Fibroblast of mammary gland (primary cell): ENCODE measurements at regions not wholly inside any gene's neighbourhood (a gene's known extent, or its start where the extent isn't known, plus 50 kb on each side); places are given as distances from the start of the nearest gene placed in this dataset.

ENCODE experiments used
- DNase-seq: peaks from one replicate; pipeline ENCODE4 v3.0.0-alpha.2; 2010; ENCODE audit warnings: low read depth
- H3K4me3 ChIP-seq: 2 replicates; pipeline ENCODE4 v1.5.1; 2011; ENCODE audit warnings: low read depth, mild to moderate bottlenecking, low read length, moderate library complexity; ENCODE audit not compliant: control insufficient read depth
- CTCF ChIP-seq: conservative IDR thresholded peaks from 2 replicates; pipeline ENCODE4 v1.5.1; 2011; ENCODE audit warnings: low read depth, low read length, inconsistent platforms; ENCODE audit not compliant: control insufficient read depth, insufficient read depth

- peak; percentile 96 for TF ChIP-seq CTCF
- H3K4me3 ChIP-seq: no peak overlapping the region
- peak; percentile 87 for DNase-seq
These were observed 118.5 kb downstream of the BTC start for GRCh38 chr4:74675673-74676279.

GRCh38 chr4:74682567-74683359 is 111.6 kb downstream of the BTC start:
- DNase-seq: peak; percentile 95
- no peak for TF ChIP-seq CTCF
- no peak overlapping the region for H3K4me3 ChIP-seq

- no peak for DNase-seq
- H3K4me3 ChIP-seq: no peak overlapping the region
- no peak for TF ChIP-seq CTCF
These were observed 101.4 kb downstream of the BTC start for GRCh38 chr4:74692972-74693371.
